Middle frontal gyrus (tissue), 1 donor: ENCODE measurements at regions not wholly inside any gene's neighbourhood (a gene's known extent, or its start where the extent isn't known, plus 50 kb on each side); places are given as distances from the start of the nearest gene placed in this dataset.
A peak's percentile ranks its signal among the peaks of the same experiment; 100 is the strongest.

ENCODE experiments used
- DNase-seq: peaks from one replicate; pipeline ENCODE4 v3.0.0-alpha.2; 2015; ENCODE audit warnings: low spot score; ENCODE audit errors: extremely low spot score

- no peak for DNase-seq
Observed at GRCh38 chr1:81407000-81407821, 393.5 kb upstream of the ADGRL2 start.

DNA sequence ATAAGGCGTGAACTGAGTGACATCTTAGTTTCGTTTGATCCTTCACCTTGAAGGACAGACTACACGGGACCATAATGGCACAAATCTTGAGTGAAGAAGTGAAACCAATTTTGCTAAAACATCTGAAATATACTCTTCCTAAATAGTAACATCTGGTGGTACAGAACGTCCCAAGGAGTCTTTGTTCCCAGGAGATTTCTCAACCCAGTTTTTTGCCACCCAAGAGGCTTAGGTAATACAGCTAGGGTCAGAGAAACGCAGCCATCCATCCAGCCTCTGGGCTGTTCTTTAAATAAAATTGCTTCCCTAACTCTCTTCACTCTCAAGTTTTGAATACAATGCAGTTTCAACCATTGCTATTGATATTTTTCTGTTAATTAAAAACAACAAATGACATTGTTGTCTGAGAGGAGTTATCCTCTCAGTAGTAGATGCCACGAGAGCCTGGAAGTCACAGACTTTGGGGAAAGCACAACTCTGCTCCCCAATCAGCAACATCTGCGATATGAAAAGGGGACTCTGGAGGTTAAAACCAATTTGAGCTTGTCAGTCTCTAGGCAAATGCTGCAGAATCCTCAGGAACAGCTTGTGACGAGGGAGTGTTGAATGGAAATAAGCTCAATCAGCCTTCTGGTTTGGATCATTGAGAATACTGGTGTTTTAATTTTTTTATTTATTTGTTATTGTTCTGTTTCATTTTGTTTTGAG, 394.3 kb upstream of the ADGRL2 start:
- DNase-seq, result no peak

GRCh38 chr1:81398041-81398440, 402.7 kb upstream of the ADGRL2 start:
- DNase-seq, result no peak

DNA sequence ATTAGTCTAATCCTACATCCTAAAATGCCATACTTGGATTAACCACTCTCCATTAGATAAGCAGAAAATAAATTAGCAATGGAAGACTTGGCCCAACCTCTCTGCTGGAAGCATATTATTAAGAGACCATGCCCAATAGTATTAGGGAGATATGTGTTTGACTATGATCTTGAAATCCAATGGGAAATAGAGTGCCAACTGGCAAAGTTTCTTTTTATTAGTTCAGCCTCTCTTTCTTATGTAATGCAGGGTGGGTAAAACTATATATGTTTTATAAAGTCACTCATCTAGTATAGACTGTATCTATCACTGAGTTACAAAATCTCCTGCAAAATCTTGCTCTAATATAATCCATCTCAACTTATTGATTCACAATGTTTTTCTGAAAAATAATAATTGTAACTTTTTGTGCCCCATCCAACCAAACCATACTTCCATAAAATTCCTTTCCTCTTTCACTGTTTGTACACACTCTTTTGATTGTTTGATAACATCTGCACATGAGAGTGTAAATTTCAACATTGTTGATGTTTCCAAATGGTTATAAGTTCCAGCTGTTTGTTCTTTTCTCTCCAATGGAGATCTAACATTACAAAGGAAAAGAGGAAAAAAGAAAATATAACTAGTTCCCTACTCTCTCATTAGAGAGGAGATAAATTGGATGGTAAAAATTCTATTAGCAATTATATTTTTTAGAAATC, 408.1 kb upstream of the ADGRL2 start:
- no peak for DNase-seq

GRCh38 chr1:81391125-81391828, 409.5 kb upstream of the ADGRL2 start:
- peak; percentile 47 for DNase-seq

- DNase-seq, result no peak
Observed at GRCh38 chr1:81388435-81388834, 412.3 kb upstream of the ADGRL2 start.

- DNase-seq, result no peak
Observed at GRCh38 chr1:81387446-81387845, 413.3 kb upstream of the ADGRL2 start.

- DNase-seq, result no peak
Observed at GRCh38 chr1:81382561-81382960, 418.2 kb upstream of the ADGRL2 start.

- no peak for DNase-seq
Observed at GRCh38 chr1:81381881-81382280, 418.9 kb upstream of the ADGRL2 start.

DNA sequence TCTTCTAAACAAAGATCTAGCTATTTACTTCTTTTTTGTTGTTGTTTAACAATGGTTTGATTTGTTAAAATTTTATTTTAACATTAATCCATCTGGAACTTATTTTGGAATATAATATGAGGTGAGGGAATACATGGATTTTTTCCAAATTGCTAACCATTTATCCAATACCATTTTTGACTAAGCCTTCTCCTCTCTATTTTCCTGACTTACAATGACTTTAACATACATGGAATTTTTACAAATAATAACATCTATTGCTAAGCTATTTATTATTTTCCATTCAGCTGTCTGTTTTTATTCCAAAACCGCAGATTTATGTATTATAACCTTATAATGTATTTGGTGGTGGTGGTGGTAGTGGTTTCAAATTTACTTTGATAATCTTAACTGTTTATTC, 420.3 kb upstream of the ADGRL2 start:
- no peak for DNase-seq

GRCh38 chr1:81379430-81379829, 421.3 kb upstream of the ADGRL2 start:
- DNase-seq, result no peak

GRCh38 chr1:81377406-81377805, 423.3 kb upstream of the ADGRL2 start:
- no peak for DNase-seq

GRCh38 chr1:81375884-81376548, 424.7 kb upstream of the ADGRL2 start:
- no peak for DNase-seq

DNA sequence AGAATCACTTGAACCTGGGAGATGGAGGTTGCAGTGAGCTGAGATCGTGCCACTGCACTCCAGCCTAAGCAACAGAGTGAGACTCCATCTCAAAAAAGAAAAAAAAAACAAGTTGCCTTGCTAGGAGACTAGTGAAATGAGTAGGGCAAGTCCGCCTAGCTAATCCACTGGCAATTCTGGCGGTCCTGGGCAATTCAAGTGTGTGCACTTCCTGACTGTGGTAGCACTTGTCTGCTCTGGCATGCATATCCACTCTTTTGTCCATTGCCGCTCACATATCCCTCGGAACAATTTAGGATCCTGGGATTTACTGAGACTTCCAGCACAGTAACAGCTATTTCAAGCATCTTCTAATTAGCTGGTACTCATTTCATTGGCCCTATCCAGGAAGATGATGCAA, 426.3 kb upstream of the ADGRL2 start:
- DNase-seq, result no peak

DNA sequence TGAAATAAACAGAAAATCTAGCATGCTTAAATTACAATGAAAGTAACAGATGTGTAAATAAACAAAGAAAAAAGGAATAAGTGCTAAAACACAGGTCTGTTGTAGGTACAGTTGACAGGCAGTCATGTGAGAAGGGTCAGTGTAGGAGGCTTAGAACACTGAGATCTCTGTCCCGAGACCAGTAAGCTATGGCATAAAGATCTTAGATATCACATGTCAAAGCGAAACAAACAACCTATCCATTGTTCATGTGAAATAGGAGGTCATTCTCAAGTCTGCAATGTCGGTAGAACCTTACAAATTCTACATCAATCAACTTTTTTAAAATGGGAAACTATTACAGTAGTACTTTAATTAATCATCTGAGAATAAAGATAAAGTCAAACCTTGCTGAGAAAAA, 428.9 kb upstream of the ADGRL2 start:
- no peak for DNase-seq

GRCh38 chr1:81369833-81370232, 430.9 kb upstream of the ADGRL2 start:
- DNase-seq, result no peak

GRCh38 chr1:81366173-81366572, 434.6 kb upstream of the ADGRL2 start:
- DNase-seq, result no peak

- no peak for DNase-seq
Observed at GRCh38 chr1:81364088-81364487, 436.6 kb upstream of the ADGRL2 start.

GRCh38 chr1:81358151-81358550, 442.6 kb upstream of the ADGRL2 start:
- DNase-seq, result no peak

DNA sequence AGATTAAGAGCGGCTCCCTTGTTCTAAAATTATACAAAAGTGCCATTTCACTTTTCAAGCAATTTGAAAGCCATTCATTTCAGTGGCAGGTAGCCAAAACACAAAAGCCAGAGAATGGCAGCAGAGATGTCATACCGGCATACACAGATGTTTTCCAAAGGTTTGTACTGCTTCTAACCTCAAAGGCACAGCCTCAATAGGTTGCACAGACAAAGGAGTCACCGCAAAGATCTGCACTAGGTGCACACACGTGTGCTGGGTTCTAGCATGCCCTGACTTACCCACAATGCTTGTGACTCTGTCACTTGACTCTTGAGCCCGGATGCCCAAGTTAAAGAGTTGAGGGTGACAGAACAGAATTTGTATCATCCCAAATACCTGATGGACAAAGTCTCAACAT, 448.9 kb upstream of the ADGRL2 start:
- DNase-seq, result no peak
